Bronchial epithelial cell (primary cell): ENCODE measurements at regions not wholly inside any gene's neighbourhood (a gene's known extent, or its start where the extent isn't known, plus 50 kb on each side); places are given as distances from the start of the nearest gene placed in this dataset.

Source experiments
- DNase-seq: peaks from one replicate; pipeline ENCODE4 v3.0.0-alpha.2; 2010; ENCODE audit warnings: low read depth
- FAIRE-seq: peaks from 2 replicates; lab custom pipeline; 2011; peaks lifted over from hg19 to GRCh38; lab: Jason Lieb, UNC
- H3K27me3 ChIP-seq: 2 replicates; pipeline ENCODE4 v1.5.1; 2011; ENCODE audit warnings: low read length; ENCODE audit not compliant: control insufficient read depth, insufficient read depth
- H3K36me3 ChIP-seq: 2 replicates; pipeline ENCODE4 v1.5.1; 2011; ENCODE audit warnings: low read length; ENCODE audit not compliant: control insufficient read depth, insufficient read depth
- H3K4me3 ChIP-seq: 2 replicates; pipeline ENCODE4 v1.5.1; 2011; ENCODE audit warnings: mild to moderate bottlenecking, low read depth, low read length, control low read depth
- TF ChIP-seq, protein P1 (sequence below): IDR thresholded peaks from 2 replicates; pipeline ENCODE4 v1.5.1; 2011; ENCODE audit warnings: mild to moderate bottlenecking, moderate library complexity, low read length, control low read depth, inconsistent platforms; ENCODE audit not compliant: insufficient read depth, severe bottlenecking

DNA sequence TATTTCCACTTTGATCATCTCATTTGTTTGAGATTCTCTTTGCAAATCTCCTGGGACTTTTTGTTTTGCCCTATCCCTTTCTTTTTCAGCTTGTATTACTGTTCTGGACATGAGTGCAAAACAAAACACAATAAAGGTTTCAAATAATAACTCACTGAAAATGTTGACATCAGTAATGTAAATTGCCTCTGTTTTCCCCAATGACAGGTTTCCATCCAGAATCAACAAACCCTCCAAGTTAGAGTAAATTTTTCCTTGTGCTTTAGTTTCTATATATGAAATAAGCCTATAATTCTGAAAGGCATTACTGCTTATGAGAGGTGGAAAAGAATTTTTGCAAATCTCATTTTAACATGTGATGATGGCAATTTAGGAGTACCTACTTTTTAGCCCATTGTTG, 187.0 kb upstream of the ANO3 start:
- Histone ChIP-seq H3K36me3 (no peaks in the 10 kb centered on the region), H3K4me3 (no peak overlapping the region), H3K27me3 (no peaks in the 10 kb centered on the region)
- DNase-seq (no peak), FAIRE-seq (no peak)
- TF ChIP-seq, protein P1, sequence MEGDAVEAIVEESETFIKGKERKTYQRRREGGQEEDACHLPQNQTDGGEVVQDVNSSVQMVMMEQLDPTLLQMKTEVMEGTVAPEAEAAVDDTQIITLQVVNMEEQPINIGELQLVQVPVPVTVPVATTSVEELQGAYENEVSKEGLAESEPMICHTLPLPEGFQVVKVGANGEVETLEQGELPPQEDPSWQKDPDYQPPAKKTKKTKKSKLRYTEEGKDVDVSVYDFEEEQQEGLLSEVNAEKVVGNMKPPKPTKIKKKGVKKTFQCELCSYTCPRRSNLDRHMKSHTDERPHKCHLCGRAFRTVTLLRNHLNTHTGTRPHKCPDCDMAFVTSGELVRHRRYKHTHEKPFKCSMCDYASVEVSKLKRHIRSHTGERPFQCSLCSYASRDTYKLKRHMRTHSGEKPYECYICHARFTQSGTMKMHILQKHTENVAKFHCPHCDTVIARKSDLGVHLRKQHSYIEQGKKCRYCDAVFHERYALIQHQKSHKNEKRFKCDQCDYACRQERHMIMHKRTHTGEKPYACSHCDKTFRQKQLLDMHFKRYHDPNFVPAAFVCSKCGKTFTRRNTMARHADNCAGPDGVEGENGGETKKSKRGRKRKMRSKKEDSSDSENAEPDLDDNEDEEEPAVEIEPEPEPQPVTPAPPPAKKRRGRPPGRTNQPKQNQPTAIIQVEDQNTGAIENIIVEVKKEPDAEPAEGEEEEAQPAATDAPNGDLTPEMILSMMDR: no peak

DNA sequence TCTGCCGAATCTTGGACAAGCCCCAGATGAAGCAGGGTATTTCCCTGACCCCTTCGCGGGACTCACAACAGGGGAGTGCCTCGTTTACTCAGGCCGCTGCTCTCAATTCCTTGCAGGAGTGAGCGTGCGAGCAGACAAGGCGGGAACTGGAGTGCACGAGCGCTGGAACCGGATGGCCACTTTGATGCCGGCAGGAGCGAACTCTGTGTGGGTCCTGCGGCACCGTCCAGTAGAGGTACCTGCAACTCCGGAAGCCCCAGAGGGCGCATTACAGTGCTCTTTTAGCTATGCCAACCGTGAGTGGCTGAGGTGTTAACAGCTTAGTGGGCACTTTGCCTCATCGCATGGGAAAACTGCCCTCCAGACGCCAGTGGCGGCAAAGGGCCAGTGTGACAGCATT, 182.3 kb upstream of the ANO3 start:
- TF ChIP-seq, protein P1: no peak
- FAIRE-seq (no peak), DNase-seq (no peak)
- H3K4me3 ChIP-seq: no peak overlapping the region
- no peaks in the 10 kb centered on the region for H3K27me3 ChIP-seq
- no peaks in the 10 kb centered on the region for H3K36me3 ChIP-seq

DNA sequence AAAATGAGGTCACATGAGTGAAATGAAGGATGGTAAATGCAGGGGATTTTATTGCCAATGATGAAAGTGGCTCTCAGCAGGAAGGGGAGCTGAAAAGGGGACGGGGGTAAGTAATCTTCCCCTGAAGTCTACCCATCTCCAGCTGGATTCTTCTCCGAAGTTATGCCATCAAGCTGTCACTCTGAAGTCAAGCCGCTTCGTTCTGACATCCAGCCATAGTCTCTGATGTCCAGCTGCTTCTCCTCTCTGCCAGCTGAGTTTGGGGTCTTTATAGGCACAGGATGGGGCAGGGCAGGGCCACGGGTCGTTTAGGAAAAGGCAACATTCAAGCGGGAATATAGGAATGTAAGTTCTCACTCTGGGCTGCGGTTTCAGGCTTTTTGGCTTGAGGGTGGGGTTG, 181.9 kb upstream of the ANO3 start:
- Histone ChIP-seq H3K36me3 (no peaks in the 10 kb centered on the region), H3K27me3 (no peaks in the 10 kb centered on the region), H3K4me3 (no peak overlapping the region)
- TF ChIP-seq, protein P1: no peak
- FAIRE-seq: no peak
- DNase-seq: no peak

DNA sequence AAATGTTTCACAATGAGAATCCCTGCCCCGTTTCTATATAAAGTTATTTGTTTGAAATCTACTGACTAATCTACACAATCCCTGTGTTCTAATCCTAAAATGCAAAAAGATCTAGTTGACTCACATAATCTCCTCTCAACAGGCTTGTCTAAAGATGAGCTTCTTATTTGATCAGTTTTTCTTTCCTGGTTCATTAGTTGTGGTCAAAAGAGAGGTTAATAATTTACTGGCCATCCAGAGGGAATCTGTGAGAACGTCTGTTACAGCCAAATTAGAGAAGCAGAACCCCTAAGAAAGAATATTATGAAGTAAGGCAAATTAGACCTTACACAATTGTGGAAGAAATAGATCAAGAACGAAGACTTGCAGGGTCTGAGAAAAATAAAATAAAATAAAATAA, 173.7 kb upstream of the ANO3 start:
- H3K4me3 ChIP-seq: no peak overlapping the region
- TF ChIP-seq, protein P1: no peak
- no peak for DNase-seq
- H3K27me3 ChIP-seq: no peaks in the 10 kb centered on the region
- no peaks in the 10 kb centered on the region for H3K36me3 ChIP-seq
- FAIRE-seq: no peak

DNA sequence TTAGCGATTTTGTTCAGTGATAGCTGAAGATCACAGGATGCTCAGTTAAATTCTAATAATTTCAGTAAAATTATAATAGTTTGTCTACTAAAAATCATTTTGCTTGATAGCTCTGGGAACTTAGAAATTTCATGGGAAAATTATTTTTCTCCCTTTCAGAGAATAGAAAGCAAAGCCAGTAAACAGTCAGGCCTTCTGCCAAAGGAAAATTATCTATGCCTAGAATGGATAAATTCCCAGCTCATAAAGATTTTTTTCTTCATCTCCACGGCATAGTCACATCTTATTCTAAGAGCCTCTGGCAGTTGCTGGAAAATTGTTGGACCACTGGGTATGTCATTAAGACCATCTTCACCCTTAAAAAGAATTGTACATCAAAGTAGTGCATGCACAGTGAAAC, 169.6 kb upstream of the ANO3 start:
- FAIRE-seq (no peak), DNase-seq (no peak)
- Histone ChIP-seq H3K36me3 (no peaks in the 10 kb centered on the region), H3K4me3 (no peak overlapping the region), H3K27me3 (no peaks in the 10 kb centered on the region)
- TF ChIP-seq, protein P1: no peak

DNA sequence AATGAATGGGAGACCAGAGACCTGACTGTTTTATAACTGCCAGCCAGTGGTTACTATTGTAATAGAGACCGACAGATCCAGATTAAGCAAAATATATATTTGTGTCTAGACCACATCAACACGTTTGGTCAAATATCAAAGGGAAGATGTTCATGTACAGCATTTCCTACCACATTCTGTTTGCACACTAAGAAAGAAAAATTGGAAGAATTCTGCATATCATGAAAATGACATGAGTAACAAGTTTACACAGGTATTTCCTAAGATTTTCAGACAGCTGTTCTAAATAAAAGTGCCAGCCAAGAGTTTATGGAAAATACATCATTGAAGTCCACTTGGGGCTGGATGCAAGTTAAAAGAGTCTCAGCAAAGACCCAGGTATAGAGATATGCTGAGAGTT, 145.5 kb upstream of the ANO3 start:
- FAIRE-seq: no peak
- TF ChIP-seq, protein P1: no peak

More for the DNA sequence above, 145.5 kb upstream of the ANO3 start:
- H3K27me3 ChIP-seq: no peaks in the 10 kb centered on the region
- DNase-seq: peak; percentile 69
- H3K4me3 ChIP-seq: no peak overlapping the region
- no peaks in the 10 kb centered on the region for H3K36me3 ChIP-seq
